HEK293 (cell line): ENCODE measurements at regions not wholly inside any gene's neighbourhood (a gene's known extent, or its start where the extent isn't known, plus 50 kb on each side); places are given as distances from the start of the nearest gene placed in this dataset.

ENCODE experiments used
- REPIN1 ChIP-seq: fragments of 450-650 bp; formaldehyde crosslinking; IDR thresholded peaks from 2 replicates; pipeline ENCODE4 v1.5.1; 2017; ENCODE audit warnings: missing biosample characterization, missing genetic modification characterization, low read depth
- SP2 ChIP-seq: fragments of 450-650 bp; formaldehyde crosslinking; IDR thresholded peaks from 2 replicates; pipeline ENCODE4 v1.5.1; 2016; ENCODE audit warnings: missing biosample characterization, missing genetic modification characterization

DNA sequence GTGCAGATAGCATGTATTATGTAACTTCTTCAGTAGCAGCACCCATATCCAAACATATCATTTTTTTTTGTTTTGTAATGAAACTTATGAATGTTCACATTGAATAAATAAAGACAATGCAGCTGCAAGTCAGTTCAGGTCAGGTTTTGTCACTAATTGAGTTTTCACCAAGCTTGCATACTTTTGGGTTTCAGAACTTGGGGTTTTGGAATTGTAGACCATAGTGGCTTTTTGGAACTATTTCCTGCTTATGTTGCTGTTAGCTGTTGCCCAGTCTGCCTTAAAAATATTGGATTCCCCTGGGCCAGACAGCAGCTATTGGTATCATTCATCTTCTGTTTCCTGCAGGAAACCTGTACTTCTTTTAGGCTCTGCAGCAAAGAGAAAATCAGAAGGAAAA is 113.4 kb upstream of the LIMCH1 start:
- TF ChIP-seq SP2 (tag by site-specific recombination), result no peak
- TF ChIP-seq REPIN1 (tag by site-specific recombination), result no peak
